B cell (primary cell): ENCODE measurements at regions not wholly inside any gene's neighbourhood (a gene's known extent, or its start where the extent isn't known, plus 50 kb on each side); places are given as distances from the start of the nearest gene placed in this dataset.

ENCODE experiments used
- ATAC-seq: fragments of 200-7000 bp; cut with Tn5 transposase; one replicate; pipeline ENCODE4 v1.10.0; 2021; ENCODE audit warnings: low read depth, mild to moderate bottlenecking, moderate number of reproducible peaks, moderate library complexity
- CTCF ChIA-PET: fragments of 350-600 bp; sonication (Branson Sonifier 250); formaldehyde crosslinking; loops from one replicate; lab custom pipeline; 2021; ENCODE audit warnings: antibody characterized with exemption, inconsistent platforms; lab: Charles Lee
- POLR2A ChIA-PET: fragments of 350-600 bp; sonication (Branson Sonifier 250); formaldehyde crosslinking; loops from one replicate; lab custom pipeline; 2021; ENCODE audit warnings: antibody characterized with exemption; lab: Charles Lee
- DNase-seq: peaks from one replicate; pipeline ENCODE4 v3.0.0; 2013
- H2AFZ ChIP-seq: 2 replicates; pipeline ENCODE4 v1.6.1; 2012; ENCODE audit warnings: mild to moderate bottlenecking, low read depth, low read length; ENCODE audit not compliant: insufficient read depth, poor library complexity, severe bottlenecking
- H3K27ac ChIP-seq, 2 donors: 1 replicate in 1 of 2; 2 replicates in 1 of 2; pipeline ENCODE4 v1.5.1; 2012 to 2013; ENCODE audit warnings: low read length in 2 of 2, mild to moderate bottlenecking in 2 of 2, moderate library complexity in 1 of 2
- H3K27me3 ChIP-seq, 4 experiments: fragments of 200-600 bp in 1 of 4; sonication (generic) in 1 of 4; replicated peaks in 1 of 4; 1 replicate in 2 of 4; 2 replicates in 2 of 4; pipeline versions ENCODE4 v1.6.1 to v1.7.0; 2013 to 2016; ENCODE audit warnings: low read length in 3 of 4, mild to moderate bottlenecking in 2 of 4, mixed read lengths in 1 of 4, moderate library complexity in 1 of 4; ENCODE audit not compliant: insufficient read depth in 4 of 4, control insufficient read depth in 3 of 4; ENCODE audit errors: control extremely low read depth in 1 of 4
- H3K36me3 ChIP-seq, 2 experiments: replicated peaks in 1 of 2; 1 replicate in 1 of 2; 2 replicates in 1 of 2; pipeline versions ENCODE4 v1.6.1 to v1.7.1; 2013; ENCODE audit warnings: low read length in 1 of 2; ENCODE audit not compliant: insufficient read depth in 2 of 2, control insufficient read depth in 1 of 2; ENCODE audit errors: control extremely low read depth in 1 of 2, extremely low read depth in 1 of 2
- H3K4me1 ChIP-seq, 2 donors: fragments of 200-600 bp in 1 of 2; sonication (generic) in 1 of 2; 1 replicate in 1 of 2; 2 replicates in 1 of 2; pipeline versions ENCODE4 v1.5.1 to v1.6.1; 2013 to 2017; ENCODE audit warnings: low read length in 2 of 2; ENCODE audit not compliant: control insufficient read depth in 2 of 2, insufficient read depth in 2 of 2
- H3K4me2 ChIP-seq: replicated peaks from 2 replicates; pipeline ENCODE3; 2012; ENCODE audit warnings: mild to moderate bottlenecking, low read depth, low read length; ENCODE audit not compliant: poor library complexity, severe bottlenecking
- H3K4me3 ChIP-seq, 5 experiments: fragments of 200-600 bp in 1 of 5; sonication (generic) in 1 of 5; 1 replicate in 3 of 5; 2 replicates in 2 of 5; pipeline versions ENCODE4 v1.5.1 to v1.7.0; 2011 to 2016; ENCODE audit warnings: low read length in 4 of 5, mild to moderate bottlenecking in 4 of 5, low read depth in 2 of 5, control low read depth in 1 of 5, moderate library complexity in 1 of 5; ENCODE audit not compliant: insufficient read depth in 1 of 5; ENCODE audit errors: control extremely low read depth in 1 of 5, extremely low read depth in 1 of 5
- H3K79me2 ChIP-seq: fragments of 200-600 bp; sonication (generic); one replicate; pipeline ENCODE4 v1.6.0; 2016; ENCODE audit warnings: low read length; ENCODE audit not compliant: control insufficient read depth, insufficient read depth
- H3K9ac ChIP-seq: fragments of 200-600 bp; sonication (generic); 2 replicates; pipeline ENCODE4 v1.6.1; 2017; ENCODE audit warnings: mild to moderate bottlenecking, low read length, moderate library complexity
- H3K9me3 ChIP-seq, 3 donors: one replicate each; pipeline versions ENCODE4 v1.6.1 to v1.7.1; 2013; ENCODE audit warnings: low read length in 2 of 3; ENCODE audit not compliant: control insufficient read depth in 2 of 3, insufficient read depth in 1 of 3; ENCODE audit errors: control extremely low read depth in 1 of 3
- H4K20me1 ChIP-seq: 2 replicates; pipeline ENCODE4 v1.6.0; 2012; ENCODE audit warnings: mild to moderate bottlenecking, low read length; ENCODE audit not compliant: insufficient read depth, control insufficient read depth, poor library complexity, severe bottlenecking
- H3K27ac Mint-ChIP-seq: one replicate; pipeline ENCODE4 v1.8.0; 2021; ENCODE audit warnings: mixed read lengths
- H3K27me3 Mint-ChIP-seq: one replicate; pipeline ENCODE4 v1.8.0; 2021; ENCODE audit warnings: mixed read lengths
- H3K4me1 Mint-ChIP-seq: one replicate; pipeline ENCODE4 v1.8.0; 2021; ENCODE audit warnings: mixed read lengths
- H3K4me3 Mint-ChIP-seq: one replicate; pipeline ENCODE4 v1.8.0; 2021; ENCODE audit warnings: mixed read lengths
- H3K9me3 Mint-ChIP-seq: one replicate; pipeline ENCODE4 v1.8.0; 2022; ENCODE audit warnings: mixed read lengths; ENCODE audit not compliant: insufficient read depth
- EZH2 ChIP-seq: IDR thresholded peaks from 2 replicates; pipeline ENCODE4 v1.6.1; 2012; ENCODE audit warnings: borderline replicate concordance, low read depth, mild to moderate bottlenecking, moderate library complexity, low read length; ENCODE audit not compliant: insufficient read depth, poor library complexity, severe bottlenecking
- WGBS: methylation state at CpG from one replicate; pipeline ENCODE4 v1.1.5; 2013; ENCODE audit warnings: missing lambda C conversion rate; ENCODE audit not compliant: insufficient coverage; 5-methylcytosine and 5-hydroxymethylcytosine counted together
- intact Hi-C: fragments of 100-400 bp; cut with micrococcal nuclease; formaldehyde crosslinking; loops from one replicate; pipeline ENCODE4 v1.10.0; 2022
- TF ChIP-seq, protein P1 (sequence below): fragments of 200-600 bp; IDR thresholded peaks from one replicate; pipeline ENCODE4 v1.8.0; 2022; ENCODE audit warnings: antibody characterized with exemption, mild to moderate bottlenecking

DNA sequence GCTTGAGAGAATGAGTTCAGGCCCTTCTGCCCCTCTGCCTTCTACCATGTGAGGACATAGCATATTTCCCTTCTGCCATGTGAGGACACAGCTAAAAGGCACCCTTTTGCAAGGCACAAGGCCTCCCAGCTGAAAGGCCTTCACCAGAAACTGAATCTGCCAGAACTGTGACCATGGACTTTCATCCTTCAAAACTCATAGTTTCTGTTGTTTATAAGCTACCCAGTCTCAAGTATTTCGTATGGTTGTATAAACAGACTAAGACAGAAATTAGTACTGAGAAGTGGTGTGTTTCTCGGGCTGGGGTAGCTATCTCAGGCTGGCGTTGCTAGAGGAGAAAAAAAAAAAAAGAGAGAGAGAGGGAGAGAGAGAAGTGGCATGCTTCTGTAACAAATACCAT lies 368.6 kb downstream of the DMRTA1 start:
- Histone ChIP-seq H3K36me3 (no peaks in the 10 kb centered on the region), H3K4me1 (no peaks in the 10 kb centered on the region), H3K4me2 (no peak overlapping the region), H3K9me3 (no peaks in the 10 kb centered on the region), H2AFZ (no peak overlapping the region), H4K20me1 (no peaks in the 10 kb centered on the region), H3K79me2 (no peaks in the 10 kb centered on the region), H3K27me3 (no peaks in the 10 kb centered on the region), H3K27ac (no peak overlapping the region), H3K9ac (no peak overlapping the region), H3K4me3 (no peak overlapping the region)
- no CpG with 5 or more reads among the region's 3 CpGs for WGBS
- ATAC-seq (no peak), DNase-seq (no peak)
- Mint-ChIP-seq H3K4me3 (no peak overlapping the region), H3K27me3 (no peaks in the 10 kb centered on the region), H3K9me3 (peaks cover 4% of the 10 kb centered on the region), H3K27ac (no peak overlapping the region), H3K4me1 (no peaks in the 10 kb centered on the region)
- TF ChIP-seq, protein P1, sequence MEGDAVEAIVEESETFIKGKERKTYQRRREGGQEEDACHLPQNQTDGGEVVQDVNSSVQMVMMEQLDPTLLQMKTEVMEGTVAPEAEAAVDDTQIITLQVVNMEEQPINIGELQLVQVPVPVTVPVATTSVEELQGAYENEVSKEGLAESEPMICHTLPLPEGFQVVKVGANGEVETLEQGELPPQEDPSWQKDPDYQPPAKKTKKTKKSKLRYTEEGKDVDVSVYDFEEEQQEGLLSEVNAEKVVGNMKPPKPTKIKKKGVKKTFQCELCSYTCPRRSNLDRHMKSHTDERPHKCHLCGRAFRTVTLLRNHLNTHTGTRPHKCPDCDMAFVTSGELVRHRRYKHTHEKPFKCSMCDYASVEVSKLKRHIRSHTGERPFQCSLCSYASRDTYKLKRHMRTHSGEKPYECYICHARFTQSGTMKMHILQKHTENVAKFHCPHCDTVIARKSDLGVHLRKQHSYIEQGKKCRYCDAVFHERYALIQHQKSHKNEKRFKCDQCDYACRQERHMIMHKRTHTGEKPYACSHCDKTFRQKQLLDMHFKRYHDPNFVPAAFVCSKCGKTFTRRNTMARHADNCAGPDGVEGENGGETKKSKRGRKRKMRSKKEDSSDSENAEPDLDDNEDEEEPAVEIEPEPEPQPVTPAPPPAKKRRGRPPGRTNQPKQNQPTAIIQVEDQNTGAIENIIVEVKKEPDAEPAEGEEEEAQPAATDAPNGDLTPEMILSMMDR: no peak
- no peak for TF ChIP-seq EZH2
- intact Hi-C loops: no loop called here
- ChIA-PET POLR2A (no interaction called here), CTCF (no interaction called here)

DNA sequence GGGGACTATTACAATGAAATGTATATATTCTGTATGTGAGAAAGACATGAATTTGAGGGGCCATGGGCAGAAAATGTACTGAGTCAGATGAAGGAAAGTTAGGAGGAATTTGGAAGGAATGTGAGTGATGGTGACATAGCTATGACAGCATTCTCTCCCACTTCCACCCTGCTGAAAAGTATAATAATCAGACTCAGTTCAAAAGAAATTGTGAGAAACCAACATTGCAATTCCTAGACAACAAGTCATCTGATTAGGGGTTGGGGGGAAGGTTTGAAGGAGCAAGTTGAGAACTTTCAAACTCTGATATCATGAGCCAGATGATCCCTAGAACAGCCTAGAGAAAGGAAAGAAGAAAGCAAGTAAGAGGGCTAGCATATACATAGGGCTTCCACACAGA lies 370.6 kb downstream of the DMRTA1 start:
- ATAC-seq (no peak), DNase-seq (no peak)
- TF ChIP-seq EZH2: no peak
- TF ChIP-seq, protein P1: no peak
- Mint-ChIP-seq H3K27me3 (no peaks in the 10 kb centered on the region), H3K4me3 (no peak overlapping the region), H3K4me1 (no peaks in the 10 kb centered on the region), H3K9me3 (peaks cover 7% of the 10 kb centered on the region), H3K27ac (no peak overlapping the region)
- Histone ChIP-seq H3K4me3 (no peak overlapping the region), H3K9ac (no peak overlapping the region), H3K4me1 (no peaks in the 10 kb centered on the region), H3K27ac (no peak overlapping the region), H3K27me3 (no peaks in the 10 kb centered on the region), H2AFZ (no peak overlapping the region), H4K20me1 (no peaks in the 10 kb centered on the region), H3K36me3 (no peaks in the 10 kb centered on the region), H3K4me2 (no peak overlapping the region), H3K9me3 (no peaks in the 10 kb centered on the region), H3K79me2 (no peaks in the 10 kb centered on the region)
- ChIA-PET POLR2A (no interaction called here), CTCF (no interaction called here)
- intact Hi-C loops: no loop called here
